ENCODE measurements at regions not wholly inside any gene's neighbourhood (a gene's known extent, or its start where the extent isn't known, plus 50 kb on each side); places are given as distances from the start of the nearest gene placed in this dataset.

DNA sequence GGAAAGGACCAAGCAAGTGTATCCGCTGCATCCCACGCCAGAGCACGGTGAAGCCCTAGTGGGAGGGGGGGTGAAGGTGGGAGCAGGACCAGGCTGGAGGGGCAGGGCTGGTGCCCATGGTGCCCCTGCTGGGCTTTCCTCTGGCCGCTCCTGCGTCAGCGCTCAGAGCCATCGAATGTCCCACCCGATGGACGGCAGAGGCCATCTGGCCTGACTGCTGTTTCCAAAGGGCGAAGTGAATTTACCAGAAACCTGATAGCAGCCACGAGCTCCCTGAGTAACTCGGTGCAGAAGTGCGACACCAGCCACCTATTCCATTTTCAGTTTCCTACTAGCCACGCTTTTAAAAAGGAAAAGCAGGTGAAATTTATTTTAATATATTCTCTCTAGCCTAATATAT, 203.6 kb upstream of the CIBAR2 start:
- TF ChIP-seq, protein P1, sequence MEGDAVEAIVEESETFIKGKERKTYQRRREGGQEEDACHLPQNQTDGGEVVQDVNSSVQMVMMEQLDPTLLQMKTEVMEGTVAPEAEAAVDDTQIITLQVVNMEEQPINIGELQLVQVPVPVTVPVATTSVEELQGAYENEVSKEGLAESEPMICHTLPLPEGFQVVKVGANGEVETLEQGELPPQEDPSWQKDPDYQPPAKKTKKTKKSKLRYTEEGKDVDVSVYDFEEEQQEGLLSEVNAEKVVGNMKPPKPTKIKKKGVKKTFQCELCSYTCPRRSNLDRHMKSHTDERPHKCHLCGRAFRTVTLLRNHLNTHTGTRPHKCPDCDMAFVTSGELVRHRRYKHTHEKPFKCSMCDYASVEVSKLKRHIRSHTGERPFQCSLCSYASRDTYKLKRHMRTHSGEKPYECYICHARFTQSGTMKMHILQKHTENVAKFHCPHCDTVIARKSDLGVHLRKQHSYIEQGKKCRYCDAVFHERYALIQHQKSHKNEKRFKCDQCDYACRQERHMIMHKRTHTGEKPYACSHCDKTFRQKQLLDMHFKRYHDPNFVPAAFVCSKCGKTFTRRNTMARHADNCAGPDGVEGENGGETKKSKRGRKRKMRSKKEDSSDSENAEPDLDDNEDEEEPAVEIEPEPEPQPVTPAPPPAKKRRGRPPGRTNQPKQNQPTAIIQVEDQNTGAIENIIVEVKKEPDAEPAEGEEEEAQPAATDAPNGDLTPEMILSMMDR (IDR thresholded peaks at IDR 0.05) = no peak
- no peak for TF ChIP-seq POLR2A (IDR thresholded peaks at IDR 0.05)

Measured in body of pancreas (tissue), 4 donors.